Caco-2 (cell line): ENCODE measurements at regions not wholly inside any gene's neighbourhood (a gene's known extent, or its start where the extent isn't known, plus 50 kb on each side); places are given as distances from the start of the nearest gene placed in this dataset.
A peak's percentile ranks its signal among the peaks of the same experiment; 100 is the strongest.

ENCODE experiments used
- BruUV-seq: library from RNA; stranded (reverse); fragments of 400-500 nt; replicated peaks from 2 replicates; lab custom pipeline; 2021; lab: Mats Ljungman, UMichigan
- CTCF ChIA-PET: fragments of 300-600 bp; sonication (Branson Sonifier 250); formaldehyde crosslinking; loops from one replicate; lab custom pipeline; 2022; ENCODE audit warnings: antibody characterized with exemption; lab: Charles Lee
- POLR2A ChIA-PET: fragments of 300-600 bp; sonication (Branson Sonifier 250); formaldehyde crosslinking; loops from one replicate; lab custom pipeline; 2022; ENCODE audit warnings: antibody characterized with exemption; lab: Charles Lee
- DNase-seq, 2 experiments: peaks; one replicate each; pipeline versions ENCODE4 v3.0.0 to v3.0.0-alpha.2; 2020 to 2022
- H3K27me3 ChIP-seq: replicated peaks from 2 replicates; pipeline ENCODE4 v1.6.0; 2011; ENCODE audit warnings: low read length; ENCODE audit not compliant: control insufficient read depth, insufficient read depth
- H3K36me3 ChIP-seq: 2 replicates; pipeline ENCODE4 v1.5.1; 2011; ENCODE audit warnings: low read length; ENCODE audit not compliant: control insufficient read depth, insufficient read depth
- H3K4me1 ChIP-seq: fragments of 250-450 bp; sonication (Bioruptor Pico); 2 replicates; pipeline ENCODE4 v1.5.1; 2020; ENCODE audit warnings: mild to moderate bottlenecking
- H3K4me3 ChIP-seq: 2 replicates; pipeline ENCODE4 v1.5.1; 2011; ENCODE audit warnings: low read depth, mild to moderate bottlenecking, control low read depth, low read length
- H3K9me3 ChIP-seq: fragments of 250-450 bp; sonication (Bioruptor Pico); 2 replicates; pipeline ENCODE4 v1.5.1; 2020; ENCODE audit warnings: mild to moderate bottlenecking, moderate library complexity
- H3K27ac Mint-ChIP-seq: one replicate; pipeline ENCODE4 v1.8.0; 2022; ENCODE audit warnings: mixed read lengths; ENCODE audit not compliant: unreplicated experiment
- H3K27me3 Mint-ChIP-seq: one replicate; pipeline ENCODE4 v1.8.0; 2022; ENCODE audit warnings: mixed read lengths; ENCODE audit not compliant: insufficient read depth, unreplicated experiment
- H3K36me3 Mint-ChIP-seq: one replicate; pipeline ENCODE4 v1.8.0; 2022; ENCODE audit warnings: mild to moderate bottlenecking, mixed read lengths; ENCODE audit not compliant: insufficient read depth, unreplicated experiment
- H3K4me1 Mint-ChIP-seq: one replicate; pipeline ENCODE4 v1.8.0; 2022; ENCODE audit warnings: low read depth, mixed read lengths; ENCODE audit not compliant: unreplicated experiment
- H3K4me3 Mint-ChIP-seq: one replicate; pipeline ENCODE4 v1.8.0; 2022; ENCODE audit warnings: mild to moderate bottlenecking, moderate library complexity, mixed read lengths; ENCODE audit not compliant: unreplicated experiment
- H3K9me3 Mint-ChIP-seq: one replicate; pipeline ENCODE4 v1.8.0; 2022; ENCODE audit warnings: mixed read lengths; ENCODE audit not compliant: unreplicated experiment
- CTCF ChIP-seq, 2 experiments: fragments of 200-600 bp in 1 of 2; IDR thresholded peaks; 1 replicate in 1 of 2; 2 replicates in 1 of 2; pipeline versions ENCODE4 v1.5.1 to v1.8.0; 2011 to 2022; ENCODE audit warnings: antibody characterized with exemption in 1 of 2, control low read depth in 1 of 2, inconsistent platforms in 1 of 2, low read depth in 1 of 2, low read length in 1 of 2, mild to moderate bottlenecking in 1 of 2, moderate library complexity in 1 of 2; ENCODE audit not compliant: insufficient read depth in 1 of 2, severe bottlenecking in 1 of 2, unreplicated experiment in 1 of 2
- intact Hi-C: fragments of 100-400 bp; cut with micrococcal nuclease; formaldehyde crosslinking; loops from one replicate; pipeline ENCODE4 v1.10.0; 2022; ENCODE audit not compliant: unreplicated experiment

- no peaks in the 10 kb centered on the region for H3K36me3 Mint-ChIP-seq
- TF ChIP-seq CTCF (IDR thresholded peaks at IDR 0.05; ENCODE audit: insufficient read depth in 1 of 2, low read depth in 1 of 2, low read length in 1 of 2, severe bottlenecking in 1 of 2, unreplicated experiment in 1 of 2), result no peak
- H3K4me1 ChIP-seq, result no peaks in the 10 kb centered on the region
- ChIA-PET CTCF (no interaction called here), POLR2A (no interaction called here)
- BruUV-seq, result no TSS peak
- no peak overlapping the region for H3K27ac Mint-ChIP-seq
- intact Hi-C loops, result no loop called here
- H3K4me3 ChIP-seq, result no peak overlapping the region
- no peaks in the 10 kb centered on the region for H3K36me3 ChIP-seq
- no peak for DNase-seq
- no peaks in the 10 kb centered on the region for H3K9me3 ChIP-seq
- H3K4me1 Mint-ChIP-seq, result no peaks in the 10 kb centered on the region
- no peaks in the 10 kb centered on the region for H3K9me3 Mint-ChIP-seq
- H3K27me3 Mint-ChIP-seq, result no peaks in the 10 kb centered on the region
- H3K4me3 Mint-ChIP-seq, result no peak overlapping the region
- no peaks in the 10 kb centered on the region for H3K27me3 ChIP-seq
Observed at GRCh38 chr4:127394516-127394915, 238.2 kb upstream of the INTU start.

GRCh38 chr4:127400276-127400675, 232.5 kb upstream of the INTU start:
- no TSS peak for BruUV-seq
- no peaks in the 10 kb centered on the region for H3K36me3 Mint-ChIP-seq
- POLR2A ChIA-PET, result no interaction called here
- Histone ChIP-seq H3K27me3 (no peaks in the 10 kb centered on the region), H3K9me3 (no peaks in the 10 kb centered on the region), H3K36me3 (no peaks in the 10 kb centered on the region), H3K4me1 (no peaks in the 10 kb centered on the region), H3K4me3 (no peak overlapping the region)
- no peak for TF ChIP-seq CTCF (IDR thresholded peaks at IDR 0.05; ENCODE audit: insufficient read depth in 1 of 2, low read depth in 1 of 2, low read length in 1 of 2, severe bottlenecking in 1 of 2, unreplicated experiment in 1 of 2)
- intact Hi-C loops, result loop anchor here (1.0 to 10.0 kb wide), 4 partner anchors 79 to 807 kb away; no protein-coding TSS in a partner anchor
- DNase-seq, result no peak
- H3K27ac Mint-ChIP-seq, result no peak overlapping the region
- H3K27me3 Mint-ChIP-seq, result peaks cover 4% of the 10 kb centered on the region
- CTCF ChIA-PET, result no interaction called here
- no peaks in the 10 kb centered on the region for H3K4me1 Mint-ChIP-seq
- H3K9me3 Mint-ChIP-seq, result no peaks in the 10 kb centered on the region
- H3K4me3 Mint-ChIP-seq, result no peak overlapping the region

GRCh38 chr4:127400731-127401346, 231.9 kb upstream of the INTU start:
- intact Hi-C loops, result loop anchor here (1.0 to 10.0 kb wide), 4 partner anchors 78 to 808 kb away; no protein-coding TSS in a partner anchor
- no TSS peak for BruUV-seq
- H3K27ac Mint-ChIP-seq, result no peak overlapping the region

More at GRCh38 chr4:127400731-127401346, 231.9 kb upstream of the INTU start:
- Histone ChIP-seq H3K9me3 (no peaks in the 10 kb centered on the region), H3K27me3 (no peaks in the 10 kb centered on the region), H3K4me3 (no peak overlapping the region), H3K4me1 (no peaks in the 10 kb centered on the region), H3K36me3 (no peaks in the 10 kb centered on the region)
- no peaks in the 10 kb centered on the region for H3K4me1 Mint-ChIP-seq
- CTCF ChIA-PET, result no interaction called here
- H3K9me3 Mint-ChIP-seq, result peaks cover under 1% of the 10 kb centered on the region
- peak; percentile 58 to 82 for TF ChIP-seq CTCF (IDR thresholded peaks at IDR 0.05; ENCODE audit: insufficient read depth in 1 of 2, low read depth in 1 of 2, low read length in 1 of 2, severe bottlenecking in 1 of 2, unreplicated experiment in 1 of 2)
- no peaks in the 10 kb centered on the region for H3K36me3 Mint-ChIP-seq
- peaks cover 4% of the 10 kb centered on the region for H3K27me3 Mint-ChIP-seq
- DNase-seq, result peak; percentile 71 to 72
- POLR2A ChIA-PET, result no interaction called here
- no peak overlapping the region for H3K4me3 Mint-ChIP-seq
